A549 (cell line): ENCODE measurements at regions not wholly inside any gene's neighbourhood (a gene's known extent, or its start where the extent isn't known, plus 50 kb on each side); places are given as distances from the start of the nearest gene placed in this dataset.

ENCODE experiments used
- BHLHE40 ChIP-seq: IDR thresholded peaks from 2 replicates; pipeline ENCODE4 v1.6.1; 2012; ENCODE audit warnings: low read depth, low read length, inconsistent platforms
- CEBPB ChIP-seq, 2 experiments: fragments of >200 bp in 1 of 2; sonication (Bioruptor Twin) in 1 of 2; formaldehyde crosslinking in 1 of 2; IDR thresholded peaks; 2 replicates each; pipeline ENCODE4 v1.6.1; 2012 to 2016
- CTCF ChIP-seq: fragments of >200 bp; sonication (Bioruptor Twin); formaldehyde crosslinking; IDR thresholded peaks from 3 replicates; pipeline ENCODE4 v1.5.1; 2016
- HDAC2 ChIP-seq: fragments of 200-600 bp; sonication (generic); IDR thresholded peaks from 2 replicates; pipeline ENCODE4 v1.6.1; 2016
- JUN ChIP-seq, 2 experiments: fragments of >200 bp; sonication (Bioruptor Twin); formaldehyde crosslinking; IDR thresholded peaks; 2 replicates in 1 of 2; 3 replicates in 1 of 2; pipeline ENCODE4 v1.6.1; 2016 to 2017
- JUNB ChIP-seq: fragments of >200 bp; sonication (Bioruptor Twin); formaldehyde crosslinking; IDR thresholded peaks from 2 replicates; pipeline ENCODE4 v1.6.1; 2016
- MYC ChIP-seq: IDR thresholded peaks from 2 replicates; pipeline ENCODE4 v1.6.1; 2012; ENCODE audit warnings: mild to moderate bottlenecking, inconsistent platforms, low read length, improper control_type of control experiment, borderline replicate concordance
- POLR2A ChIP-seq: IDR thresholded peaks from 2 replicates; pipeline ENCODE4 v1.6.1; 2012; ENCODE audit warnings: mild to moderate bottlenecking, low read length
- RCOR1 ChIP-seq: fragments of 150-350 bp; IDR thresholded peaks from 2 replicates; pipeline ENCODE4 v1.6.1; 2014; ENCODE audit warnings: antibody characterized with exemption, low read length, low read depth
- REST ChIP-seq: fragments of 200-600 bp; sonication (generic); IDR thresholded peaks from 2 replicates; pipeline ENCODE4 v1.6.1; 2016; ENCODE audit warnings: antibody characterized with exemption, mild to moderate bottlenecking, moderate library complexity
- TF ChIP-seq, protein P1 (sequence below): IDR thresholded peaks from 2 replicates; pipeline ENCODE4 v1.6.1; 2012

GRCh38 chr22:27483095-27483785 lies 318.3 kb downstream of the MN1 start:
- TF ChIP-seq CTCF (no peak), POLR2A (no peak), JUN (IDR thresholded peaks at IDR 0.05) (no peak), RCOR1 (no peak), MYC (no peak), BHLHE40 (no peak), REST (no peak), HDAC2 (no peak), JUNB (no peak), CEBPB (IDR thresholded peaks at IDR 0.05) (no peak)
- TF ChIP-seq, protein P1, sequence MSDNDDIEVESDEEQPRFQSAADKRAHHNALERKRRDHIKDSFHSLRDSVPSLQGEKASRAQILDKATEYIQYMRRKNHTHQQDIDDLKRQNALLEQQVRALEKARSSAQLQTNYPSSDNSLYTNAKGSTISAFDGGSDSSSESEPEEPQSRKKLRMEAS: no peak
